Naive thymus-derived CD8-positive, alpha-beta T cell (primary cell): ENCODE measurements at regions not wholly inside any gene's neighbourhood (a gene's known extent, or its start where the extent isn't known, plus 50 kb on each side); places are given as distances from the start of the nearest gene placed in this dataset.

Experiments used
- ATAC-seq, 2 donors: fragments of 150-1000 bp; cut with Tn5 transposase in 1 of 2; sonication (Bioruptor Pico), chemical (Tn5 transposase) in 1 of 2; 1 replicate in 1 of 2; 2 replicates in 1 of 2; pipeline ENCODE4 v1.10.0; 2021; ENCODE audit warnings: mild to moderate bottlenecking in 2 of 2, moderate library complexity in 2 of 2
- POLR2A ChIA-PET: fragments of 350-600 bp; sonication (Branson Sonifier 250); formaldehyde crosslinking; loops from one replicate; lab custom pipeline; 2021; ENCODE audit warnings: antibody characterized with exemption; lab: Charles Lee
- DNase-seq, 10 donors: peaks; one replicate each; pipeline versions ENCODE4 v3.0.0 to v3.0.0-alpha.2; 2020 to 2022
- H3K27ac Mint-ChIP-seq, 10 donors: one replicate each; pipeline ENCODE4 v1.8.0; 2020 to 2022; ENCODE audit warnings: mild to moderate bottlenecking in 10 of 10, mixed read lengths in 10 of 10, moderate library complexity in 4 of 10, inconsistent platforms in 1 of 10
- H3K27me3 Mint-ChIP-seq, 5 donors: one replicate each; pipeline ENCODE4 v1.8.0; 2021 to 2022; ENCODE audit warnings: mixed read lengths in 5 of 5
- H3K36me3 Mint-ChIP-seq, 3 donors: one replicate each; pipeline ENCODE4 v1.8.0; 2020 to 2022; ENCODE audit warnings: mixed read lengths in 3 of 3, mild to moderate bottlenecking in 2 of 3, inconsistent platforms in 1 of 3
- H3K4me1 Mint-ChIP-seq, 4 donors: one replicate each; pipeline ENCODE4 v1.8.0; 2021 to 2022; ENCODE audit warnings: mixed read lengths in 4 of 4
- H3K4me3 Mint-ChIP-seq, 10 donors: one replicate each; pipeline ENCODE4 v1.8.0; 2020 to 2022; ENCODE audit warnings: mild to moderate bottlenecking in 10 of 10, mixed read lengths in 10 of 10, moderate library complexity in 6 of 10, inconsistent platforms in 1 of 10
- H3K9me3 Mint-ChIP-seq, 9 donors: one replicate each; pipeline ENCODE4 v1.8.0; 2020 to 2022; ENCODE audit warnings: mixed read lengths in 9 of 9, mild to moderate bottlenecking in 3 of 9, inconsistent platforms in 1 of 9, moderate library complexity in 1 of 9

GRCh38 chr5:98604301-98604700, 169.2 kb upstream of the RGMB start:
- no peak for ATAC-seq
- Mint-ChIP-seq H3K27me3 (peaks cover 3 to 10% (median 5%) of the 10 kb centered on the region in 5 donors), H3K9me3 (peaks cover 0 to 16% (median 3%) of the 10 kb centered on the region in 9 donors), H3K4me3 (no peak overlapping the region), H3K36me3 (peaks cover 0 to 6% (median 0%) of the 10 kb centered on the region in 3 donors), H3K4me1 (no peaks in the 10 kb centered on the region), H3K27ac (no peak overlapping the region)
- POLR2A ChIA-PET, result no interaction called here
- DNase-seq, result no peak

DNA sequence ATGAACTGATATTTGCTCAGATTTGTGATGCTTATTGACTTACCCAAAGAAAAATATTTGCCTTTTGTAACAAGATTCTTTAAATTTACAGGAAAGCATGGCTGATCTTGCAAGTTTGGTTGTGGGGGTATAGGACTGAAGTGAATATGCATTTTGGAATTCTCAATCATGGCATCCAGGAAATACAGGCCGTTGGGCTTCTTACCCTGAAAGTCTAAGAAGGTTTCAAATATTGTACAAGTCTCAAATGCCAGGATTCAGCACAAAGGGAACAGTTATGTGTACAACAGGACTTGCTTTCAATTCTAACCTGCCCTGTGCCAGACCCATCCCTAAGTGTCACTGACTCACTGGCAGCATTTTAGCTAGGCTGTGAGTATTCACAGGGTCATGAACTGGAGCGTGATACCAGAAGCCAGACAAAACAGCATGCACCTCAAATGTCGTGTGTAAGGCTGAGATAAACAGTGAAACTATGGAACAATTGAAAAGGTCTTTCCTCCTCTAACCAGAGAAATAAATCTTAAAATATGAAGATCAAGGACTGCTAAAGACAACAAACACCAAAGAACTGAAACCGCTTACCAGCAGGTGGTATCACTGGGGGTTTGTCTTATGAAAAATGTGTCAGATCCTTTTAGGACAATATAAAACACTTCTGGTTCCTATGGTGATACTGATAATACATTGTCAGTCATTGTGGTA, 168.6 kb upstream of the RGMB start:
- H3K4me3 Mint-ChIP-seq, result no peak overlapping the region
- DNase-seq (no peak), ATAC-seq (no peak)
- no peak overlapping the region for H3K27ac Mint-ChIP-seq
- H3K27me3 Mint-ChIP-seq, result peaks cover 3 to 12% (median 6%) of the 10 kb centered on the region in 5 donors
- POLR2A ChIA-PET, result no interaction called here
- peaks cover 0 to 3% (median 0%) of the 10 kb centered on the region in 3 donors for H3K36me3 Mint-ChIP-seq
- H3K4me1 Mint-ChIP-seq, result no peaks in the 10 kb centered on the region
- peaks cover 0 to 15% (median 3%) of the 10 kb centered on the region in 9 donors for H3K9me3 Mint-ChIP-seq

DNA sequence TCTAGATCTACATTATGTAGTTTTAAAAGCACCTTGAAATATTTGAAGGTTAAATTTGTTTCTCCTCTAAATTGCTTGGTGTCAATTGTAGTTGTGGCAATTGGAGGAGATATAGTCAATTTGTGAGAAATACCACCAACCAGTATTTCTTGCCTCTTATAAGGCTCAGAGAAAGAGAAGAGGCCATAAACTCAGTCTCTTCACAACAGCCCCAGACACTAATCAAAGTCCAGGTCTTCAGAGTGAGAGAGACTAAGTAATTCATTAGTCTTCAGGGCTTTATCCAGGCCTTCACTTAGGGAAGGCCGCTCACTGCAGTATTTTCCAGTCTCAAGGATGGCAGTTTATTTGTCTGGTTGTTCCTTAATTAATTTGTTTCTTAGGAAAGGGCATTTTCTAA, 168.0 kb upstream of the RGMB start:
- Mint-ChIP-seq H3K4me3 (no peak overlapping the region), H3K27me3 (peaks cover 1 to 12% (median 7%) of the 10 kb centered on the region in 5 donors), H3K36me3 (no peaks in the 10 kb centered on the region), H3K27ac (no peak overlapping the region), H3K9me3 (peaks cover 0 to 9% (median 0%) of the 10 kb centered on the region in 9 donors), H3K4me1 (no peaks in the 10 kb centered on the region)
- no peak for DNase-seq
- POLR2A ChIA-PET, result no interaction called here
- ATAC-seq, result no peak

DNA sequence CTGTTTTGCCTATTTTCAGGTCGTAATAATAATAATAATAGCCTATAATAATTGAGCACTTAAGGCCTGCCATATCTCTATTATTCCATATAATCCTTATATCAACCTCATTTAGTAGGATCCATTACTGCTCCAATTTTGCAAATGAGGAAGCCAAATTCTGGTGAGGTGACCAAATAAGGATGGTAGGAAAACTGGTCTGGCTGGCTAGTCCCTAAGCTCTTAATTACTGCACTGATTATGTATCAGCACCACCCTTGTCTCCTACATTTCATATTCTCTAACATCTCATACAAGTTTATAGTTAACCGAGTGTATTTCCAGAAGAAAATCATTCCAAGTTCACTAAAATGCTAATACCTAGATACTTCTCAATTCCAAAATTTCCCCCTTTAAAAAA, 166.5 kb upstream of the RGMB start:
- H3K36me3 Mint-ChIP-seq, result no peaks in the 10 kb centered on the region
- POLR2A ChIA-PET, result no interaction called here
- peaks cover 1 to 10% (median 6%) of the 10 kb centered on the region in 5 donors for H3K27me3 Mint-ChIP-seq
- ATAC-seq (no peak), DNase-seq (no peak)
- no peak overlapping the region for H3K27ac Mint-ChIP-seq
- no peaks in the 10 kb centered on the region for H3K4me1 Mint-ChIP-seq
- H3K9me3 Mint-ChIP-seq, result peaks cover 0 to 5% (median 0%) of the 10 kb centered on the region in 9 donors
- no peak overlapping the region for H3K4me3 Mint-ChIP-seq

GRCh38 chr5:98608052-98608451, 165.4 kb upstream of the RGMB start:
- no peak for DNase-seq
- Mint-ChIP-seq H3K4me1 (no peaks in the 10 kb centered on the region), H3K4me3 (no peak overlapping the region), H3K27me3 (peaks cover 0 to 10% (median 6%) of the 10 kb centered on the region in 5 donors), H3K36me3 (no peaks in the 10 kb centered on the region), H3K27ac (no peak overlapping the region), H3K9me3 (no peaks in the 10 kb centered on the region)
- POLR2A ChIA-PET, result no interaction called here
- ATAC-seq, result no peak

GRCh38 chr5:98614341-98614740, 159.1 kb upstream of the RGMB start:
- POLR2A ChIA-PET, result no interaction called here
- Mint-ChIP-seq H3K4me1 (no peaks in the 10 kb centered on the region), H3K9me3 (no peaks in the 10 kb centered on the region), H3K27me3 (peaks cover 0 to 10% (median 6%) of the 10 kb centered on the region in 5 donors), H3K36me3 (no peaks in the 10 kb centered on the region), H3K4me3 (no peak overlapping the region), H3K27ac (no peak overlapping the region)
- DNase-seq (no peak), ATAC-seq (no peak)

DNA sequence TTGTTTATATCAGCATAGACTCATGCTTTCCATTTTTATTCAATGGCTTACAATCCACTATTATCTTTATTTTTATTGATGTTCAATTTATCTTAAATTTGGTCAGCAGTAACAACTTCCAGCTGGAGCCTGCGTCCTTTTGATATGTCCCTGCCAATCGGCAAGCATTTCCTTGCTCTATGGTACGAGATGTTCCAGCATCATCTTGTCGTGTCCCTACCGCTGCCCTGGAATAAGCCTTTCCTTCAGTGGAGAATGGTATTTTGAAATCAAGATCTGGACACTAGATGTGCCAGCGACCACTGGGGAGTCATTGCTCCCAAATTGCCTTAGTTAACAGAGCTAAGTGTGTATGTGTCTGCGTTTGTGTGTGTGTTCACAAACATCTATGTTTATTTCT, 151.6 kb upstream of the RGMB start:
- no peak for DNase-seq
- H3K27ac Mint-ChIP-seq, result no peak overlapping the region
- no peak overlapping the region for H3K4me3 Mint-ChIP-seq
- POLR2A ChIA-PET, result no interaction called here
- peaks cover 2 to 34% (median 12%) of the 10 kb centered on the region in 5 donors for H3K27me3 Mint-ChIP-seq
- H3K36me3 Mint-ChIP-seq, result no peaks in the 10 kb centered on the region
- H3K9me3 Mint-ChIP-seq, result no peaks in the 10 kb centered on the region
- ATAC-seq, result no peak
- H3K4me1 Mint-ChIP-seq, result no peaks in the 10 kb centered on the region

GRCh38 chr5:98624145-98624880, 149.2 kb upstream of the RGMB start:
- Mint-ChIP-seq H3K27me3 (peaks cover 2 to 34% (median 12%) of the 10 kb centered on the region in 5 donors), H3K4me1 (no peaks in the 10 kb centered on the region), H3K36me3 (no peaks in the 10 kb centered on the region), H3K9me3 (peaks cover 0 to 6% (median 2%) of the 10 kb centered on the region in 9 donors), H3K27ac (no peak overlapping the region), H3K4me3 (no peak overlapping the region)
- no peak for DNase-seq
- ATAC-seq, result no peak
- POLR2A ChIA-PET, result no interaction called here

- Mint-ChIP-seq H3K4me1 (no peaks in the 10 kb centered on the region), H3K9me3 (peaks cover 0 to 10% (median 2%) of the 10 kb centered on the region in 9 donors), H3K4me3 (no peak overlapping the region), H3K27ac (no peak overlapping the region), H3K27me3 (peaks cover 2 to 28% (median 12%) of the 10 kb centered on the region in 5 donors), H3K36me3 (no peaks in the 10 kb centered on the region)
- no peak for ATAC-seq
- POLR2A ChIA-PET, result no interaction called here
- DNase-seq, result no peak
Measured at GRCh38 chr5:98627121-98627520, 146.3 kb upstream of the RGMB start.

DNA sequence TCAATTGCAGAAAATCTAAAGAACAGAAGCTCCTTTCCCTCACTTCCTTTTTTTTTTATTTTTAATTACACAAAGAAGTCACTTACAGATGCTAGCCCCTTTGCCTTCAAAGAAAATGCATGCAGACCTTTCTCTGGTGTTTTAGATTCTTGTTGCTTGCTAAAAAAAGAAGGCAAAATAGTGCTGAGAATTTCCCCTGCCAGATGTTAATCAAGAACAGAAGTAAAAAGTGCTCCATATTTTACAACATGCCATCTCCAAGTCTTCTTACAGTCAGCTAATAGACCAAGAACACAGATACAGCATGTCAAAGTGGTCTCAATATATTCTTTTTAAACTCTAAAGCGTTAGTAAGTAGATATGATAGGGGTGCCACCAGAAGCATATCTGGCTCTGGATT, 142.8 kb upstream of the RGMB start:
- Mint-ChIP-seq H3K27me3 (peaks cover under 1 to 16% (median 4%) of the 10 kb centered on the region in 5 donors), H3K36me3 (no peaks in the 10 kb centered on the region), H3K27ac (no peak overlapping the region), H3K4me3 (no peak overlapping the region), H3K9me3 (peaks cover 0 to 10% (median 2%) of the 10 kb centered on the region in 9 donors), H3K4me1 (no peaks in the 10 kb centered on the region)
- POLR2A ChIA-PET, result no interaction called here
- DNase-seq (no peak), ATAC-seq (no peak)

DNA sequence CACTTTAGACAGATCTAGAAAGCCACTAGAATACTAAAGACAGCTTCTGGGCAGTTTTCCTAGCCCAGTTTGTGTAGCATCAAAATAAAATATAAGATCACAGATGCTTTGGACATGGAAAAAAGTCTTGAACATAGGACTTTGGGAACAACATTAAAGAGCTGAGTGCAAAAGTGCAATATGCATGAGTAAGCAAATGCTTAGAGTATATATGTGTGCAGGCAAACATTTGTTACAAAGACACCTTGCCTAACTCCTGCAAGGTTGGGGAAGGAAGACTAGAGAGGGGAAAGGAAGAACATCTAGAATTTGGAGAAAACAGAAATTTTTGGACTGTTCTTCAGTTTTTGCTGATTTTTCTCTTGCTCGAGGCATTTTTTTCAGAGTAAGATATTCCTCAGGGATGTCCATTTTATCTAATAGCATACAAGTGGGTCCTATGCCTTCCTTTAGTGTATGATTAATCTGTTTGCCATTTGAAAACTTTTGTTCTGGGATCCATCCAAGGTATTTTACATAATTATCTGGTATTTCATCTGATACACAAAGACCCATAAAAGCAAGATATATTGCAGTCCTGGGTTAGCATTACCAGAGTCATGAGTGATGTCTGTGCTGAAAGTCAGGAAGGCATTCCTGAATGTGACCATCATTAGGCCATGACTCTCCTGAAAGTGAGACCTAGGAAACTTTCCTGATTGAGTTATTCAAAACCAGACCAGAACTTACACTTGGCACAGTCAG, 142.0 kb upstream of the RGMB start:
- no peaks in the 10 kb centered on the region for H3K4me1 Mint-ChIP-seq
- ATAC-seq (no peak), DNase-seq (no peak)
- H3K27me3 Mint-ChIP-seq, result peaks cover 0 to 13% (median 2%) of the 10 kb centered on the region in 5 donors
- no peak overlapping the region for H3K27ac Mint-ChIP-seq
- no peaks in the 10 kb centered on the region for H3K36me3 Mint-ChIP-seq
- no peak overlapping the region for H3K4me3 Mint-ChIP-seq
- POLR2A ChIA-PET, result no interaction called here
- peaks cover 0 to 10% (median 2%) of the 10 kb centered on the region in 9 donors for H3K9me3 Mint-ChIP-seq

DNA sequence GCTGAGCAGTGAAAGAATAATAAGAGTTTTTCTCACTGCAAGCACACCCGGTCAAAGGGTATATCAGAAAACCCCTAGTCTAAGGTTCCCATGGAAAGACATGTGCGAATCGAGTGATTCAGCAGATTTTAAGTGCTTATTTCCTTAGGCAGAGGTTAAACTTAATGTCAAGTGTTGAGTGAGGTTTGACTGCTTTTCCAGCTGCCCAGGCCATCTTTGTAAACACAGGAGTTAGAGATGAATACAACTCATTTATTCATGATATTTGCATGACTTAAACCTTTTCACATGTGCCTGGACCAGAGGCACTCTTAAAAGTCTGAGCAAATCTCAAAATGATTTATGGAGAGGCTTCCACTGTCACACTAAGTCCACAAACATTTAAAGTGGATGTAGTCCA, 137.8 kb upstream of the RGMB start:
- no peak overlapping the region for H3K4me3 Mint-ChIP-seq
- no peaks in the 10 kb centered on the region for H3K4me1 Mint-ChIP-seq
- DNase-seq (no peak), ATAC-seq (no peak)
- no peaks in the 10 kb centered on the region for H3K9me3 Mint-ChIP-seq
- H3K27ac Mint-ChIP-seq, result no peak overlapping the region
- POLR2A ChIA-PET, result no interaction called here
- no peaks in the 10 kb centered on the region for H3K36me3 Mint-ChIP-seq
- peaks cover 0 to 7% (median 2%) of the 10 kb centered on the region in 5 donors for H3K27me3 Mint-ChIP-seq

DNA sequence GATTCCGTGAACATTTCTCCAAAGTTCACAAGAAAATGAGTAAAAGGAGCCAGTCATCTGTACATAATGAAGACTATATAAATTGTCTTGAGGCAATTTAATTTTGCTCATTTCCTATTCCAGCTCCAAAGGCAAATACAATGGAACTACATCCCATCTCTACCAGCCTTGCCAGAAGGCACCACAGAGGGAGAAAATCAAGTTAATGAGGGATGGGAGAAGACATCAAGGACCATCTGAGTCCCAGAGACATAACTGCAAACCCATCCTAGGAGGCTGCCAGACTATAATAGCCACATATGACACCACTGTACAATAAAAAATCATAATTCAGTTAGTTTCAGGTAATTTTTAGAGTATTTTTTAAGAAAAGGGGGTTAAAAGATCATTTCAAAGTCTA, 136.3 kb upstream of the RGMB start:
- no peaks in the 10 kb centered on the region for H3K36me3 Mint-ChIP-seq
- DNase-seq (no peak), ATAC-seq (no peak)
- H3K9me3 Mint-ChIP-seq, result no peaks in the 10 kb centered on the region
- POLR2A ChIA-PET, result no interaction called here
- H3K4me1 Mint-ChIP-seq, result no peaks in the 10 kb centered on the region
- no peak overlapping the region for H3K27ac Mint-ChIP-seq
- H3K27me3 Mint-ChIP-seq, result peaks cover 0 to 7% (median 2%) of the 10 kb centered on the region in 5 donors
- no peak overlapping the region for H3K4me3 Mint-ChIP-seq
